Osteoblast (primary cell): ENCODE measurements at regions not wholly inside any gene's neighbourhood (a gene's known extent, or its start where the extent isn't known, plus 50 kb on each side); places are given as distances from the start of the nearest gene placed in this dataset.
A peak's percentile ranks its signal among the peaks of the same experiment; 100 is the strongest.

Experiments used
- DNase-seq: peaks from one replicate; pipeline ENCODE4 v3.0.0; 2011; ENCODE audit warnings: low spot score, mixed read lengths; ENCODE audit not compliant: insufficient read length; ENCODE audit errors: missing footprints
- H2AFZ ChIP-seq: 2 replicates; pipeline ENCODE4 v1.6.0; 2011; ENCODE audit warnings: mild to moderate bottlenecking, low read length
- H3K27ac ChIP-seq: 2 replicates; pipeline ENCODE4 v1.5.1; 2011; ENCODE audit warnings: mild to moderate bottlenecking, low read depth, low read length, moderate library complexity
- H3K27me3 ChIP-seq: 2 replicates; pipeline ENCODE4 v1.6.0; 2012; ENCODE audit warnings: mild to moderate bottlenecking, control low read depth, inconsistent platforms, low read length, moderate library complexity; ENCODE audit not compliant: insufficient read depth
- H3K36me3 ChIP-seq: 2 replicates; pipeline ENCODE4 v1.5.1; 2011; ENCODE audit warnings: mild to moderate bottlenecking, low read length, control low read depth, moderate library complexity; ENCODE audit not compliant: insufficient read depth
- H3K4me1 ChIP-seq: 2 replicates; pipeline ENCODE4 v1.5.1; 2011; ENCODE audit warnings: mild to moderate bottlenecking, low read length, control low read depth, moderate library complexity; ENCODE audit not compliant: insufficient read depth
- H3K4me2 ChIP-seq: 2 replicates; pipeline ENCODE4 v1.6.0; 2011; ENCODE audit warnings: mild to moderate bottlenecking, low read length; ENCODE audit not compliant: insufficient read depth
- H3K4me3 ChIP-seq: fragments of 200-600 bp; sonication (generic); 3 replicates; pipeline ENCODE4 v1.5.1; 2012; ENCODE audit warnings: mild to moderate bottlenecking, low read length, inconsistent platforms; ENCODE audit not compliant: insufficient read depth
- H3K79me2 ChIP-seq: 2 replicates; pipeline ENCODE4 v1.6.0; 2012; ENCODE audit warnings: mild to moderate bottlenecking, low read length, control low read depth, inconsistent platforms; ENCODE audit not compliant: insufficient read depth
- H3K9me3 ChIP-seq: 2 replicates; pipeline ENCODE4 v1.5.1; 2011; ENCODE audit warnings: low read depth, low read length, control low read depth
- H4K20me1 ChIP-seq: 2 replicates; pipeline ENCODE4 v1.6.0; 2012; ENCODE audit warnings: mild to moderate bottlenecking, low read length, control low read depth; ENCODE audit not compliant: insufficient read depth
- TF ChIP-seq, protein P1 (sequence below): IDR thresholded peaks from 2 replicates; pipeline ENCODE4 v1.5.1; 2011; ENCODE audit warnings: mild to moderate bottlenecking, low read depth, low read length, moderate library complexity; ENCODE audit errors: extremely low read depth

DNA sequence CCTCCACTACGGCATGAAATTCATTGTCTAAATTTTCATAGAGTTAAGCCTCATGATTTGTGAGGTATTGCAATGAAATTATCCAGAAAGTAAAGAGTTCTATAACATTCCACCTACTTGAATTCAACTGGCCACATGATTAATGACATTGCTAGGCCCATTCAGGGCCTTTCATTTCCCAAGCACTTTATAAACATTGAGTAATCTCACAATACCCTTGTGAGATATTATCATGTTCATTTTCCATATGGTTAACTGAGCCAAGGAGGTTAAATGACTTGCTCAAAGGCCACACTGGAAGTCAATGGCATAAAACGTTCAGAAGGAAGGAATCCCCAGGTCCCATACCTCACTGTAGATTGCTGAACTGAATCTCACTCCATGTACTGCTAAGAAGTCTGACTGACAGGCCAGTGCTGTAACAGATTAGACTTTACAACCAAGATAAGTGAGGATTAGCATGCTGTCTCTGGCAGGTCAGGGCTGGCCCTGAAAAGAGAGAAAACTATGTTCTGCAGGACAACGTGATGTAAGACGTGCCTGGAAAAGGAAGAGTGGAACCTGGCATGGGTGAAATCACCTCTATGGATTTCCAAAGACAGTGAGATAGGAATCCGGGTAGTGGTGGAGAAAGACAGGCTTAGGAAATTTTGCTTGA lies 75.9 kb upstream of the SPACA1 start:
- DNase-seq, result no peak
- Histone ChIP-seq H3K4me3 (no peak overlapping the region), H3K4me2 (no peak overlapping the region), H3K4me1 (no peaks in the 10 kb centered on the region), H3K27me3 (peaks cover 13% of the 10 kb centered on the region), H4K20me1 (no peaks in the 10 kb centered on the region), H2AFZ (no peak overlapping the region), H3K9me3 (no peaks in the 10 kb centered on the region), H3K27ac (no peak overlapping the region), H3K36me3 (no peaks in the 10 kb centered on the region), H3K79me2 (no peaks in the 10 kb centered on the region)
- TF ChIP-seq, protein P1, sequence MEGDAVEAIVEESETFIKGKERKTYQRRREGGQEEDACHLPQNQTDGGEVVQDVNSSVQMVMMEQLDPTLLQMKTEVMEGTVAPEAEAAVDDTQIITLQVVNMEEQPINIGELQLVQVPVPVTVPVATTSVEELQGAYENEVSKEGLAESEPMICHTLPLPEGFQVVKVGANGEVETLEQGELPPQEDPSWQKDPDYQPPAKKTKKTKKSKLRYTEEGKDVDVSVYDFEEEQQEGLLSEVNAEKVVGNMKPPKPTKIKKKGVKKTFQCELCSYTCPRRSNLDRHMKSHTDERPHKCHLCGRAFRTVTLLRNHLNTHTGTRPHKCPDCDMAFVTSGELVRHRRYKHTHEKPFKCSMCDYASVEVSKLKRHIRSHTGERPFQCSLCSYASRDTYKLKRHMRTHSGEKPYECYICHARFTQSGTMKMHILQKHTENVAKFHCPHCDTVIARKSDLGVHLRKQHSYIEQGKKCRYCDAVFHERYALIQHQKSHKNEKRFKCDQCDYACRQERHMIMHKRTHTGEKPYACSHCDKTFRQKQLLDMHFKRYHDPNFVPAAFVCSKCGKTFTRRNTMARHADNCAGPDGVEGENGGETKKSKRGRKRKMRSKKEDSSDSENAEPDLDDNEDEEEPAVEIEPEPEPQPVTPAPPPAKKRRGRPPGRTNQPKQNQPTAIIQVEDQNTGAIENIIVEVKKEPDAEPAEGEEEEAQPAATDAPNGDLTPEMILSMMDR, result no peak

DNA sequence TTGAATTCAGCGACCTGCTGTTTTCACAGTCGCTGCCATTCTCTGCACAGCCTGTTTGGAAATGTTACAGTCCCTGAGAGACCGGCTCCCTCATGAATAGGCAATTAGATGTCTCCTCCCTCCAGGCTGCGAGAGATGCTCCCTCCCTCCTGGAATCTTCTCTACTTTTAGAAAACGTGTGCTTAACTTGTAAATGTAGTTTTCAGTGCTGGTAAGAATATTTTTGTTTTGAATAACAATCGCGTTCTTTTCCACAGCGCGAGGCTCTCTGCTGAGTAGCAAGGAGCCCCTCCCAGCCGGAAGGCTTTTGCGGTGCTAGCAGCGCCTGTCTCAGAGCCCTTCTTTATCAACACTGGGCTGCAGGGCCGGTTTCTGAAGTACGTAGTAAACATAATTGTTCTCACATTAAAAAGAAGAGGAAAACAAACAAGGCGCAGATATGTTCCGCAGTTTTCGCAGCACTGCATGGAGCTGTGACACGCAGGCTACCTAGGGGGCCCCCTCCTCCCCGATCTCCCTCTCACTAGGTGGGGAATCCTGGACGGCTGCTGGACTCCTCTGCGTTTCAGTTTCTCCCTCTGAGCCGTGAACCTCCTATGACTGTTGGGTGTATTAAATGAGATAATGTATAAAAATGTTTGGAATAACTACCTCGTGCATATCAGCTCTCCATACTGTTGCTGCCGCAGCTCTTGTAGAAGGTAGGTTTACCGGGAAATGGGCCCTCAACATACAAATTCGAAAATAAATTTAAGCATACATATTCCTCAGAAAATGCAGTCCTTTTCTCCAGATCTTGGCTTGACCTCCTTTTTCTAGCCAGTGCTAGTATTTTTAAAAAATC lies 79.0 kb upstream of the SPACA1 start:
- Histone ChIP-seq H2AFZ (peak overlapping the region; percentile 57), H3K4me3 (peak overlapping the region; percentile 49)
- no peak for DNase-seq

DNA sequence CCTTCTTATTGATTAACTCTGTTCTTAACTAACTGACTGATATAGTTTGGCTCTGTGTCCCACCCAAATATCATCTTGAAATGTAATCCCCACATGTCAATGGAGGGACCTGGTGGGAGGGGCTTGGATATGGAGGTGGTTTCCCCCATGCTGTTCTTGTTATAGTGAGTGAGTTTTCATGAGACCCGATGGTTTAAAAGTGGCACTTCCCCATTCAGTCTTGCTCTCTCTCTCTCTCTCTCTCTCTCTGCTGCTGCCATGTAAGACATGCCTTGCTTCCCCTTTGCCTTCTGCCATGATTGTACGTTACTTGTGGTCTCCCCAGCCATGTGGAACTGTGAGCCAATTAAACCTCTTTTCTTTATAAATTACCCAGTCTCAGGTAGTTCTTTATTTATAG lies 81.8 kb upstream of the SPACA1 start:
- no peaks in the 10 kb centered on the region for H3K9me3 ChIP-seq
- H3K4me2 ChIP-seq, result no peak overlapping the region
- peaks cover 13% of the 10 kb centered on the region for H3K27me3 ChIP-seq
- H4K20me1 ChIP-seq, result no peaks in the 10 kb centered on the region
- H3K4me3 ChIP-seq, result no peak overlapping the region
- H2AFZ ChIP-seq, result no peak overlapping the region
- H3K4me1 ChIP-seq, result no peaks in the 10 kb centered on the region
- TF ChIP-seq, protein P1, result no peak
- no peaks in the 10 kb centered on the region for H3K79me2 ChIP-seq
- no peak overlapping the region for H3K27ac ChIP-seq
- no peak for DNase-seq
- no peaks in the 10 kb centered on the region for H3K36me3 ChIP-seq

More for the DNA sequence above, 79.0 kb upstream of the SPACA1 start:
- Histone ChIP-seq H4K20me1 (no peaks in the 10 kb centered on the region), H3K36me3 (no peaks in the 10 kb centered on the region), H3K27me3 (peaks cover 13% of the 10 kb centered on the region), H3K4me1 (no peaks in the 10 kb centered on the region), H3K9me3 (no peaks in the 10 kb centered on the region), H3K27ac (no peak overlapping the region), H3K4me2 (peak overlapping the region; percentile 72), H3K79me2 (no peaks in the 10 kb centered on the region)
- TF ChIP-seq, protein P1, result no peak

DNA sequence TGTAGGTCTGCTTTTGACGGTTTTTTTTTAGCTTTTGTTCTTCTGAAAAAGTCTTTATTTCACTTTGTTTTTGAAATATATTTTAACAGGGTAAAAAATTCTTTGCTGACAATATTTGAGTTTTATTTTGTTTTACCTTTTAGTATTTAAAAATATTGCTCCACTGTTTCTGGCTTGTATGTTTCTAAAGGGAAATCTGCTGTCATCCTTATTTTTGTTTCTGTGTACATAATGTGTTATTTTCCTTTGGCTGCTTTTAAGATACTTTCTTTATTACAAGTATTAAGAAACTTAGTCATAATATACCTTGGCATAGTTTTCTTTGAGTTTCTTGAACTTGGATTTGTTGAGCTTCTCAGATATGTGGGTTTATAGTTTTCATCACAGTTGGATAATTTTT lies 88.6 kb upstream of the SPACA1 start:
- Histone ChIP-seq H3K79me2 (no peaks in the 10 kb centered on the region), H3K4me3 (no peak overlapping the region), H3K4me2 (no peak overlapping the region), H3K27ac (no peak overlapping the region), H2AFZ (no peak overlapping the region), H3K36me3 (no peaks in the 10 kb centered on the region), H3K27me3 (no peaks in the 10 kb centered on the region), H4K20me1 (no peaks in the 10 kb centered on the region), H3K4me1 (no peaks in the 10 kb centered on the region), H3K9me3 (no peaks in the 10 kb centered on the region)
- TF ChIP-seq, protein P1, result no peak
- no peak for DNase-seq
